Lower lobe of right lung (tissue), 2 donors: ENCODE measurements at regions not wholly inside any gene's neighbourhood (a gene's known extent, or its start where the extent isn't known, plus 50 kb on each side); places are given as distances from the start of the nearest gene placed in this dataset.

Experiments
- ATAC-seq, 2 donors: fragments of 200-7000 bp; cut with Tn5 transposase; one replicate each; pipeline ENCODE4 v1.9.1; 2020 to 2022; ENCODE audit warnings: mild to moderate bottlenecking in 2 of 2, moderate library complexity in 2 of 2
- DNase-seq: peaks from one replicate; pipeline ENCODE4 v3.0.0-alpha.2; 2020
- H3K27ac ChIP-seq: fragments of 200-600 bp; one replicate; pipeline ENCODE4 v1.8.0; 2022
- H3K27me3 ChIP-seq: fragments of 200-600 bp; one replicate; pipeline ENCODE4 v1.8.0; 2022; ENCODE audit warnings: low read depth
- H3K36me3 ChIP-seq: fragments of 200-600 bp; one replicate; pipeline ENCODE4 v1.8.0; 2022; ENCODE audit warnings: mild to moderate bottlenecking
- H3K4me1 ChIP-seq: fragments of 200-600 bp; one replicate; pipeline ENCODE4 v1.8.0; 2022
- H3K4me3 ChIP-seq: fragments of 200-600 bp; one replicate; pipeline ENCODE4 v1.8.0; 2022; ENCODE audit warnings: mild to moderate bottlenecking
- H3K9me3 ChIP-seq: fragments of 200-600 bp; one replicate; pipeline ENCODE4 v1.8.0; 2022
- CTCF ChIP-seq: fragments of 200-600 bp; IDR thresholded peaks from one replicate; pipeline ENCODE4 v1.8.0; 2022; ENCODE audit warnings: antibody characterized with exemption, mild to moderate bottlenecking
- intact Hi-C: fragments of 100-400 bp; cut with DNase I; formaldehyde crosslinking; loops from one replicate; pipeline ENCODE4 v1.11.0; 2022
- donor health status: DM: no; HTN: yes; CAD: no; lungs with severe emphysema.

- H3K4me1 ChIP-seq, result peaks cover 71% of the 10 kb centered on the region
- no peak for ATAC-seq
- intact Hi-C loops, result no loop called here
- no peaks in the 10 kb centered on the region for H3K27me3 ChIP-seq
- no peak for TF ChIP-seq CTCF
- no peaks in the 10 kb centered on the region for H3K9me3 ChIP-seq
- H3K4me3 ChIP-seq, result no peak overlapping the region
- peak overlapping the region; percentile 8 for H3K27ac ChIP-seq
- no peak for DNase-seq
- H3K36me3 ChIP-seq, result no peaks in the 10 kb centered on the region
Measured at GRCh38 chr7:131032786-131033185, 294.9 kb upstream of the MKLN1 start.

GRCh38 chr7:131034166-131034881 is 293.4 kb upstream of the MKLN1 start:
- ATAC-seq (peak in 1 of 2 donors; percentile 20), DNase-seq (no peak)
- Histone ChIP-seq H3K36me3 (peaks cover 5% of the 10 kb centered on the region), H3K27ac (no peak overlapping the region), H3K27me3 (no peaks in the 10 kb centered on the region), H3K4me3 (no peak overlapping the region), H3K9me3 (no peaks in the 10 kb centered on the region), H3K4me1 (peaks cover 73% of the 10 kb centered on the region)
- no peak for TF ChIP-seq CTCF
- intact Hi-C loops, result no loop called here

GRCh38 chr7:131035088-131035770 is 292.4 kb upstream of the MKLN1 start:
- Histone ChIP-seq H3K27me3 (no peaks in the 10 kb centered on the region), H3K4me3 (no peak overlapping the region), H3K9me3 (no peaks in the 10 kb centered on the region), H3K36me3 (peaks cover 5% of the 10 kb centered on the region), H3K27ac (no peak overlapping the region), H3K4me1 (peaks cover 78% of the 10 kb centered on the region)
- TF ChIP-seq CTCF, result no peak
- ATAC-seq, result no peak
- intact Hi-C loops, result no loop called here
- DNase-seq, result no peak

- no peak for ATAC-seq
- H3K4me1 ChIP-seq, result peaks cover 54% of the 10 kb centered on the region
- no peak for DNase-seq
- H3K27ac ChIP-seq, result no peak overlapping the region
- no peak for TF ChIP-seq CTCF
- no peaks in the 10 kb centered on the region for H3K27me3 ChIP-seq
- H3K9me3 ChIP-seq, result no peaks in the 10 kb centered on the region
- no peak overlapping the region for H3K4me3 ChIP-seq
- H3K36me3 ChIP-seq, result peaks cover 5% of the 10 kb centered on the region
- intact Hi-C loops, result no loop called here
Measured at GRCh38 chr7:131038153-131038552, 289.5 kb upstream of the MKLN1 start.

GRCh38 chr7:131039355-131039762 is 288.3 kb upstream of the MKLN1 start:
- intact Hi-C loops, result no loop called here
- Histone ChIP-seq H3K36me3 (peaks cover 5% of the 10 kb centered on the region), H3K4me3 (no peak overlapping the region), H3K27me3 (no peaks in the 10 kb centered on the region), H3K9me3 (no peaks in the 10 kb centered on the region), H3K4me1 (peaks cover 42% of the 10 kb centered on the region), H3K27ac (peak overlapping the region; percentile 2)
- ATAC-seq, result no peak
- no peak for DNase-seq
- TF ChIP-seq CTCF, result no peak
